Fibroblast of lung (primary cell): ENCODE measurements at regions not wholly inside any gene's neighbourhood (a gene's known extent, or its start where the extent isn't known, plus 50 kb on each side); places are given as distances from the start of the nearest gene placed in this dataset.

Source experiments
- DNase-seq, 2 donors: peaks; one replicate each; pipeline versions ENCODE4 v3.0.0 to v3.0.0-alpha.2; 2010; ENCODE audit warnings: low read depth in 2 of 2
- H2AFZ ChIP-seq: 2 replicates; pipeline ENCODE4 v1.5.1; 2012; ENCODE audit warnings: low read length, control low read depth, inconsistent platforms
- H3K27ac ChIP-seq: 2 replicates; pipeline ENCODE4 v1.5.1; 2011; ENCODE audit warnings: low read length, control low read depth; ENCODE audit not compliant: insufficient read depth
- H3K27me3 ChIP-seq: 2 replicates; pipeline ENCODE4 v1.5.1; 2011; ENCODE audit warnings: mild to moderate bottlenecking, low read length; ENCODE audit not compliant: control insufficient read depth, insufficient read depth
- H3K36me3 ChIP-seq: 2 replicates; pipeline ENCODE4 v1.5.1; 2011; ENCODE audit warnings: low read length; ENCODE audit not compliant: control insufficient read depth, insufficient read depth
- H3K4me1 ChIP-seq: 2 replicates; pipeline ENCODE4 v1.5.1; 2011; ENCODE audit warnings: low read length; ENCODE audit not compliant: control insufficient read depth, insufficient read depth; ENCODE audit errors: extremely low read depth
- H3K4me2 ChIP-seq: 2 replicates; pipeline ENCODE4 v1.5.1; 2011; ENCODE audit warnings: low read length, control low read depth; ENCODE audit not compliant: insufficient read depth; ENCODE audit errors: extremely low read depth
- H3K4me3 ChIP-seq, 4 experiments: fragments of 200-600 bp in 1 of 4; sonication (generic) in 1 of 4; replicated peaks in 1 of 4; 2 replicates each; pipeline ENCODE4 v1.5.1; 2011 to 2016; ENCODE audit warnings: low read length in 4 of 4, low read depth in 3 of 4, mild to moderate bottlenecking in 3 of 4, control low read depth in 2 of 4, inconsistent platforms in 1 of 4, mixed read lengths in 1 of 4; ENCODE audit not compliant: insufficient read depth in 1 of 4; ENCODE audit errors: control extremely low read depth in 1 of 4
- H3K79me2 ChIP-seq: 2 replicates; pipeline ENCODE4 v1.5.1; 2012; ENCODE audit warnings: mild to moderate bottlenecking, low read length, inconsistent platforms; ENCODE audit not compliant: control insufficient read depth, insufficient read depth
- H3K9ac ChIP-seq: 2 replicates; pipeline ENCODE4 v1.5.1; 2011; ENCODE audit warnings: mild to moderate bottlenecking, low read length, control low read depth; ENCODE audit not compliant: insufficient read depth
- H3K9me3 ChIP-seq: 2 replicates; pipeline ENCODE4 v1.5.1; 2012; ENCODE audit warnings: low read depth, low read length; ENCODE audit not compliant: control insufficient read depth, insufficient read depth
- H4K20me1 ChIP-seq: 2 replicates; pipeline ENCODE4 v1.5.1; 2011; ENCODE audit warnings: low read length; ENCODE audit not compliant: control insufficient read depth, insufficient read depth; ENCODE audit errors: extremely low read depth
- EZH2 ChIP-seq: IDR thresholded peaks from 2 replicates; pipeline ENCODE4 v1.5.1; 2012; ENCODE audit warnings: low read length, control low read depth, mild to moderate bottlenecking; ENCODE audit errors: missing control alignments
- TF ChIP-seq, protein P1 (sequence below), 2 donors: IDR thresholded peaks in 1 of 2; conservative IDR thresholded peaks in 1 of 2; 1 replicate in 1 of 2; 2 replicates in 1 of 2; pipeline ENCODE4 v1.5.1; 2011 to 2012; ENCODE audit warnings: low read length in 2 of 2, control low read depth in 1 of 2, inconsistent platforms in 1 of 2, low read depth in 1 of 2, mild to moderate bottlenecking in 1 of 2

DNA sequence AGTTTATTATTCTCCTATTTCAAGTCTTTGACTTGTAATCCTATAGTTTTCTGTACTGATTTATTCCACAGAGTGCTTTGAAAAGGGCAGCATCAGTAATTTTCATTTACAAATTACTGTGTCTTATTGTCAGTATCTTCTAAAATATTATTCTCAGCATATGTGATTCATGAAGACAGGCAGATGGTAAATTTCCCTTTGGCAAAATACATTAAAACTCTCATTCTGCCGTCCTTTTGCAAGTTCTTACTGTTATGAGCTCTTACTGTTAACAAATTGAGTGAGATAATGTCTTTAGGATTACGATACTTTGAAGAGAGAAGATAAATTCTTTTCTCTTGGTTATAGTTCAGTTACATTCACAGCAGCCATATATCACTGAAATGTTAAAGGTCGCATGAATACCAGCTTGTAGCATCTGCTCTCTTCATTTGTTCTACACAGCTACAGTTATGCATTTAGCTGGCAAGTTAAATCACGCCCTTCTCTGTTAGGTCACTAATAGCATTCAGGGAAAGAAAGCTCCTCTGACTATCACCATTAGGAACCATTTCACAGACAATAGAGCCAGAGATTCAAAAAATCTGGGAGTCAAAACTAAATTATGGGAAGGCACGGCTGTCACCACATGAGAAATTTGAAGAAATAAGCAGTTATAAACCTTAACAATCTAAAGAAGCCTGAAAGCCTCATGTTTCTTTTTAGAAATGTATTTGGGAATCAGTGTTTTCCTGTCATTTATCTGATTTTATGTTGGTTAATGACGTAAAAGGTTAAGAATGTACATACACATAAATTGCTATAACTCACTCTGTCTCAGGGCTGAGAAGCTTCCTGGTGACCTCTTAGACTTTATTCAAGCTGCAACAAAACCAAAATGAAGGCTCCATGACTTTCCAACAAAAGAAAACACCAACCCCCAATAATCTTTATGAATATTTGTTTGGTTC, 109.6 kb upstream of the SP4 start:
- H3K4me3 ChIP-seq, result no peak overlapping the region
- no peak overlapping the region for H3K9ac ChIP-seq
- no peak for TF ChIP-seq EZH2
- TF ChIP-seq, protein P1, sequence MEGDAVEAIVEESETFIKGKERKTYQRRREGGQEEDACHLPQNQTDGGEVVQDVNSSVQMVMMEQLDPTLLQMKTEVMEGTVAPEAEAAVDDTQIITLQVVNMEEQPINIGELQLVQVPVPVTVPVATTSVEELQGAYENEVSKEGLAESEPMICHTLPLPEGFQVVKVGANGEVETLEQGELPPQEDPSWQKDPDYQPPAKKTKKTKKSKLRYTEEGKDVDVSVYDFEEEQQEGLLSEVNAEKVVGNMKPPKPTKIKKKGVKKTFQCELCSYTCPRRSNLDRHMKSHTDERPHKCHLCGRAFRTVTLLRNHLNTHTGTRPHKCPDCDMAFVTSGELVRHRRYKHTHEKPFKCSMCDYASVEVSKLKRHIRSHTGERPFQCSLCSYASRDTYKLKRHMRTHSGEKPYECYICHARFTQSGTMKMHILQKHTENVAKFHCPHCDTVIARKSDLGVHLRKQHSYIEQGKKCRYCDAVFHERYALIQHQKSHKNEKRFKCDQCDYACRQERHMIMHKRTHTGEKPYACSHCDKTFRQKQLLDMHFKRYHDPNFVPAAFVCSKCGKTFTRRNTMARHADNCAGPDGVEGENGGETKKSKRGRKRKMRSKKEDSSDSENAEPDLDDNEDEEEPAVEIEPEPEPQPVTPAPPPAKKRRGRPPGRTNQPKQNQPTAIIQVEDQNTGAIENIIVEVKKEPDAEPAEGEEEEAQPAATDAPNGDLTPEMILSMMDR (conservative IDR thresholded peaks at IDR 0.05 in 1 of 2, IDR thresholded peaks at IDR 0.05 in 1 of 2; ENCODE audit: low read depth in 1 of 2, low read length in 2 of 2), result no peak
- H3K79me2 ChIP-seq, result no peaks in the 10 kb centered on the region
- H3K27me3 ChIP-seq, result no peaks in the 10 kb centered on the region
- no peaks in the 10 kb centered on the region for H3K9me3 ChIP-seq
- no peaks in the 10 kb centered on the region for H3K36me3 ChIP-seq
- H3K27ac ChIP-seq, result no peak overlapping the region
- H3K4me1 ChIP-seq, result no peaks in the 10 kb centered on the region
- H2AFZ ChIP-seq, result no peak overlapping the region
- DNase-seq, result peak in 1 of 2 donors; percentile 37
- no peaks in the 10 kb centered on the region for H4K20me1 ChIP-seq
- H3K4me2 ChIP-seq, result no peak overlapping the region

DNA sequence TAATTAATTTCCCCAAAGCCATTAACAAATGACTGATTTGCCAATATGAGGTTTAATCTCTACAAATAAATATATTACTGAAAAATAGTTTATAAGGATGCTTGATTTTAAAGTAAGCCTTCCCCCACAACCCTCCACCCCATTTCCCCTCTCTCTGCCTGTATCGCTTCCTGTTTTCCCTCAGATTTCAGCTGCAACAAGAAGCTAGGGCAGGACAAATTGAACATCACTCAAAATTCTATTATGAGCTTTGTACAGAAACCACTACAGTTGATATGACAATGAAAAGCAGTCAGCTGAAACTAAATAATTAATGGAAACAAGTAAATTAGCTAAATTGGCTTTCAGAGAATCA, 109.0 kb upstream of the SP4 start:
- Histone ChIP-seq H4K20me1 (no peaks in the 10 kb centered on the region), H3K36me3 (no peaks in the 10 kb centered on the region), H2AFZ (no peak overlapping the region), H3K9me3 (no peaks in the 10 kb centered on the region), H3K4me3 (no peak overlapping the region), H3K27ac (no peak overlapping the region), H3K79me2 (no peaks in the 10 kb centered on the region), H3K9ac (no peak overlapping the region), H3K4me1 (no peaks in the 10 kb centered on the region), H3K4me2 (no peak overlapping the region), H3K27me3 (no peaks in the 10 kb centered on the region)
- TF ChIP-seq EZH2, result no peak
- TF ChIP-seq, protein P1 (conservative IDR thresholded peaks at IDR 0.05 in 1 of 2, IDR thresholded peaks at IDR 0.05 in 1 of 2; ENCODE audit: low read depth in 1 of 2, low read length in 2 of 2), result no peak
- no peak for DNase-seq

DNA sequence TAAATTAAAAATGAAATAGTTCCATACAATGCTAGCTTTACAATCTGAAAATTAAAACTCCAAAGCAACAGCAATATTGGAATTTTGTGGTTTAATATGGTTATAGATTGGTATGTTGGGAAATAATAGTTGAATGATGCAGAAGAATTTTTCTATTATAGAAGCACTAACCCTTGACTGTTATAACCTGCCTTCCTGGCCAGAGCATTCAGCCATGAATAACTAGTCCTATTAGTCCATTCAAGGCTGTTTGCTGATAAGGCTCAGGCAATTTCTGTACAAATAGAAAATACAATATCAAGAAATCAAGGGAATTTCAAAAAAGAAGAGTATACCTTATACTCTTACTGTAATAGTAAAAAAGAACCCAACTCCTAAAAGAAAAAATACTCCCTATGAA, 101.6 kb upstream of the SP4 start:
- Histone ChIP-seq H3K9me3 (no peaks in the 10 kb centered on the region), H3K4me3 (no peak overlapping the region), H3K9ac (no peak overlapping the region), H3K4me2 (no peak overlapping the region), H2AFZ (no peak overlapping the region), H3K79me2 (no peaks in the 10 kb centered on the region), H3K36me3 (no peaks in the 10 kb centered on the region), H3K4me1 (no peaks in the 10 kb centered on the region), H4K20me1 (no peaks in the 10 kb centered on the region), H3K27ac (no peak overlapping the region), H3K27me3 (no peaks in the 10 kb centered on the region)
- no peak for DNase-seq
- TF ChIP-seq, protein P1 (conservative IDR thresholded peaks at IDR 0.05 in 1 of 2, IDR thresholded peaks at IDR 0.05 in 1 of 2; ENCODE audit: low read depth in 1 of 2, low read length in 2 of 2), result no peak
- TF ChIP-seq EZH2, result no peak
